ENCODE measurements at regions not wholly inside any gene's neighbourhood (a gene's known extent, or its start where the extent isn't known, plus 50 kb on each side); places are given as distances from the start of the nearest gene placed in this dataset.

DNA sequence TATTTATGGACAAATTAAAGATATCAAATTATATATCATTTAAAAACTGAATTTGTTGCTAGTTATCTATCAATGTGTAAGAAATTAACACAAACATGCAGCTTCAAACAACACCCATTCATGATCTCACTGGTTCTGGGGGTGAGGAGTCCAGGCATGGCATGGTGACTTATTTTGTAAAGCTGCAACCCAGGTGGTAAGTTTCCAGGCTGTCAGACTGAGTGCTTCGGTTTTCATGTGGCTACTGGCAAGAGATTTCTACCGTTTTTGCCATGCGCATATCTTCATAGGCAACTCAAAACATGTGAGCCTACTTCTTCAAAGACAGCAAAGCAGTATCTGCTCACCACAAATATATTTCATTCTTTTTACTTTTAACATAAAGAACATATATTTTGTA lies 364.3 kb upstream of the BCHE start:
- TF ChIP-seq POLR2A (conservative IDR thresholded peaks at IDR 0.05) (no peak), PHF21A (IDR thresholded peaks at IDR 0.05; ENCODE audit: borderline replicate concordance, low read depth) (no peak), SMARCC2 (IDR thresholded peaks at IDR 0.05; ENCODE audit: low read depth) (no peak), MCM5 (IDR thresholded peaks at IDR 0.05; ENCODE audit: low read depth) (no peak), CCAR2 (IDR thresholded peaks at IDR 0.05; ENCODE audit: low read depth, low read length) (no peak), BRF1 (IDR thresholded peaks at IDR 0.05; ENCODE audit: borderline replicate concordance, extremely low read depth, insufficient read length) (no peak), CEBPB (tag; IDR thresholded peaks at IDR 0.05) (no peak), TAF1 (IDR thresholded peaks at IDR 0.05; ENCODE audit: control insufficient read depth, extremely low read depth, insufficient read depth, low read length, severe bottlenecking) (no peak)

Data from K562 (cell line).